DOHH2 (cell line): ENCODE measurements at regions not wholly inside any gene's neighbourhood (a gene's known extent, or its start where the extent isn't known, plus 50 kb on each side); places are given as distances from the start of the nearest gene placed in this dataset.

ENCODE experiments used
- H3F3A ChIP-seq: fragments of 200-600 bp; sonication (generic), shearing (Covaris generic); 2 replicates; pipeline ENCODE4 v1.6.0; 2016; ENCODE audit warnings: antibody characterized with exemption, mild to moderate bottlenecking; ENCODE audit not compliant: control insufficient read depth, insufficient read depth
- H3K27ac ChIP-seq: fragments of 200-600 bp; sonication (generic); 2 replicates; pipeline ENCODE4 v1.5.1; 2014; ENCODE audit warnings: low read depth, mild to moderate bottlenecking, low read length, moderate library complexity
- H3K27me3 ChIP-seq: fragments of 200-600 bp; sonication (generic); 2 replicates; pipeline ENCODE4 v1.6.1; 2014; ENCODE audit warnings: mild to moderate bottlenecking, low read length, mixed read lengths; ENCODE audit not compliant: control insufficient read depth
- H3K36me3 ChIP-seq: fragments of 200-600 bp; sonication (generic); 2 replicates; pipeline ENCODE4 v1.6.1; 2014; ENCODE audit warnings: mild to moderate bottlenecking, low read length, moderate library complexity, mixed read lengths; ENCODE audit not compliant: control insufficient read depth
- H3K4me1 ChIP-seq: fragments of 200-600 bp; sonication (generic); 2 replicates; pipeline ENCODE4 v1.6.1; 2014; ENCODE audit warnings: mild to moderate bottlenecking, low read length, mixed read lengths; ENCODE audit not compliant: control insufficient read depth
- H3K4me2 ChIP-seq: fragments of 200-600 bp; sonication (generic); 2 replicates; pipeline ENCODE4 v1.6.0; 2014; ENCODE audit warnings: mild to moderate bottlenecking, low read length, moderate library complexity
- H3K4me3 ChIP-seq: fragments of 200-600 bp; sonication (generic); 2 replicates; pipeline ENCODE4 v1.5.1; 2014; ENCODE audit warnings: mild to moderate bottlenecking, low read length, mixed read lengths
- H3K79me2 ChIP-seq: fragments of 200-600 bp; sonication (generic); 2 replicates; pipeline ENCODE4 v1.6.1; 2014; ENCODE audit warnings: mild to moderate bottlenecking, low read length, mixed read lengths; ENCODE audit not compliant: control insufficient read depth
- H3K9me2 ChIP-seq: fragments of 200-600 bp; sonication (generic); replicated peaks from 2 replicates; pipeline ENCODE4 v1.6.1; 2014; ENCODE audit warnings: mild to moderate bottlenecking, low read length, mixed read lengths; ENCODE audit not compliant: control insufficient read depth
- H3K9me3 ChIP-seq: fragments of 200-600 bp; sonication (generic); 2 replicates; pipeline ENCODE4 v1.6.1; 2014; ENCODE audit warnings: antibody characterized with exemption, low read length, mixed read lengths; ENCODE audit not compliant: control insufficient read depth, insufficient read depth
- H4K20me1 ChIP-seq: fragments of 200-600 bp; sonication (generic); 2 replicates; pipeline ENCODE4 v1.6.0; 2014; ENCODE audit warnings: low read depth, mild to moderate bottlenecking, antibody characterized with exemption, low read length, moderate library complexity; ENCODE audit not compliant: control insufficient read depth, insufficient read depth
- EZH2phosphoT487 ChIP-seq: fragments of 200-600 bp; sonication (generic); IDR thresholded peaks from 2 replicates; pipeline ENCODE4 v1.6.1; 2017; ENCODE audit warnings: borderline replicate concordance, mild to moderate bottlenecking, antibody characterized with exemption, low read length, moderate library complexity, mixed read lengths
- TF ChIP-seq, protein P1 (sequence below): fragments of 200-600 bp; sonication (generic); IDR thresholded peaks from one replicate; pipeline ENCODE4 v1.5.1; 2014; ENCODE audit warnings: antibody characterized with exemption, mild to moderate bottlenecking, low read depth, low read length; ENCODE audit not compliant: poor library complexity, severe bottlenecking

DNA sequence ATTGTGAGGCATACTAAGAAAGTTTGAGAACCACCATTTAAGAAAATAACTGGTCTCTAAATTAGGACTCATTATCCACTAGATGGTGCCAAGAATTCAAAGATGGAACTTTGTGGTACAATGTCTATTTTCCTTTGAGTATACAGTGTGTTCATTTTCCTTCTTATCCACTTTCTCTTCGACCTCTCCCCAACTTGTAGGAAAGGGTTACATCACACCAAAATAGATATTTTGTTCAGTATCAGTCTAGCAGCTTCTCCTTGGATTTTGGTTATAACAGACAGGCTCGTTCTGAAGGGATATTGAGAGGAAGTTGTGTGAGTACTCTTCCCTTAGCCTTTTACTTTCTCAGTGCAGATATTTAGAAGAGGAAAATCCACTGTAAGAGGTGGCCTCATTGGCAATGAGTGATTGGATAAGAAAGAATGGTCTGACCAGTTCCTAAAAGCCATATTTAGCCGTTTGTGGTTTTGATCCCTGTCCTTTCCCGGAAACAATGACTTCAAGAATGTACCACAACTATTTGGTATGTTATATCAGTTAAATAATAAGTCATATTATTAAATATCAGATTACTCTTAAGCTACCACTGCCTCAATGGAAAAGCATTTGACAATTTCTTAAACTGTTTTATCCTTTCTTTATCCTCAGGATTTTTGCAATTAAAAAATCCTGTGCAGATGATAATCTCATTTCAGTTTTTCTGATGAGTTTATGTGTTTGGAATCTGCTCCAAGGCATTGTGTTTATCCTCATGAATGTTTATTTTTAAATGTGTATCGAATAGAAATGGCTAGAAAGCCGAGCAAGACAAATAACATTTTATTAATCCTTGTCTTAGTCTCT is 69.0 kb upstream of the GRAMD2B start:
- no peak overlapping the region for H3K4me2 ChIP-seq
- no peak overlapping the region for H3K4me3 ChIP-seq
- no peaks in the 10 kb centered on the region for H4K20me1 ChIP-seq
- peaks cover 4% of the 10 kb centered on the region for H3K27me3 ChIP-seq
- H3K4me1 ChIP-seq = peaks cover 6% of the 10 kb centered on the region
- no peak overlapping the region for H3K27ac ChIP-seq
- H3F3A ChIP-seq = no peaks in the 10 kb centered on the region
- H3K9me2 ChIP-seq = no peaks in the 10 kb centered on the region
- H3K36me3 ChIP-seq = no peaks in the 10 kb centered on the region
- no peaks in the 10 kb centered on the region for H3K9me3 ChIP-seq
- H3K79me2 ChIP-seq = no peaks in the 10 kb centered on the region
- TF ChIP-seq, protein P1, sequence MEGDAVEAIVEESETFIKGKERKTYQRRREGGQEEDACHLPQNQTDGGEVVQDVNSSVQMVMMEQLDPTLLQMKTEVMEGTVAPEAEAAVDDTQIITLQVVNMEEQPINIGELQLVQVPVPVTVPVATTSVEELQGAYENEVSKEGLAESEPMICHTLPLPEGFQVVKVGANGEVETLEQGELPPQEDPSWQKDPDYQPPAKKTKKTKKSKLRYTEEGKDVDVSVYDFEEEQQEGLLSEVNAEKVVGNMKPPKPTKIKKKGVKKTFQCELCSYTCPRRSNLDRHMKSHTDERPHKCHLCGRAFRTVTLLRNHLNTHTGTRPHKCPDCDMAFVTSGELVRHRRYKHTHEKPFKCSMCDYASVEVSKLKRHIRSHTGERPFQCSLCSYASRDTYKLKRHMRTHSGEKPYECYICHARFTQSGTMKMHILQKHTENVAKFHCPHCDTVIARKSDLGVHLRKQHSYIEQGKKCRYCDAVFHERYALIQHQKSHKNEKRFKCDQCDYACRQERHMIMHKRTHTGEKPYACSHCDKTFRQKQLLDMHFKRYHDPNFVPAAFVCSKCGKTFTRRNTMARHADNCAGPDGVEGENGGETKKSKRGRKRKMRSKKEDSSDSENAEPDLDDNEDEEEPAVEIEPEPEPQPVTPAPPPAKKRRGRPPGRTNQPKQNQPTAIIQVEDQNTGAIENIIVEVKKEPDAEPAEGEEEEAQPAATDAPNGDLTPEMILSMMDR = peak; percentile 42
- TF ChIP-seq EZH2phosphoT487 = no peak

DNA sequence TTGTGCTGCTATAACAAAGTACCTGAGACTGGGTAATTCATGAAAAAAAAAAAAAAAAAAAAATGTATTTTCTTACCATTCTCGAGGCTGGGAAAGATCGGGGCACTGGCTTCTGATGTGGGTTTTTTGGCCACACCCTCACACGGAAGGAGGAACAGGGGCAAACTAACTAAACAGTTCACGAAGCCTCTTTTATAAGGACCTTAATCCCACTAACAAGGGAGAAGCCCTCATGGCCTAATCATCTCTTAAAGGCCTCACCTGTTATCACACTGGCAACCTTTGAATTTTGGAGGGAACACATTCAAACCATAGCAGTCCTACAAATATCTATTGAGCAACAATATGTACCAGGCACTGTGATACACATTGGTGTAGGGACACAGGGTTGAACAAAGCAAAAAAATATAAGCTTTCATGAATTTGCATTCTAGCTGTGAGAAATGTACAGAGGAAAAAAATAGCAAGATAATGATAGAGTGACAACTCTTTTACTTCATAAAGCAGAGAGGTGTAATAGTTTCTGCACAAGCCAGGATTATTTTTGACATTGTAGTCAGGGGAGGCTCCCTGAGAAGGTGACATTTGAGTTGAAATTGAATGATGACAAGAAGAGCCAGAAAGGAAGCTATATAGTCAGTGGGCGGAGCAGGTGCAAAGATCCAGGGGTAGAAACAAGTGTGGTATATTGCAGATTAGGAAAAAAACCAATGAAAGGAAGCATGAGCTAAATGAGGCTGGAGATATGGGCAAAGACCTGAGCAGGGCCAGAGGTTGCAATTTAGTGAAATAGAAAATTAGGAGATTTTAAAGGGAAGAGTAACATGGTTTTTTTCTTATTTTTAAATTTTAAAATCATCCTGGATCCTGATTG is 68.1 kb upstream of the GRAMD2B start:
- H3K4me1 ChIP-seq = peaks cover 6% of the 10 kb centered on the region
- H3K36me3 ChIP-seq = no peaks in the 10 kb centered on the region
- H4K20me1 ChIP-seq = no peaks in the 10 kb centered on the region
- H3K27me3 ChIP-seq = no peaks in the 10 kb centered on the region
- H3K9me2 ChIP-seq = no peaks in the 10 kb centered on the region
- no peak overlapping the region for H3K27ac ChIP-seq
- TF ChIP-seq, protein P1 = no peak
- no peak for TF ChIP-seq EZH2phosphoT487
- H3K79me2 ChIP-seq = no peaks in the 10 kb centered on the region
- H3F3A ChIP-seq = no peaks in the 10 kb centered on the region
- no peak overlapping the region for H3K4me2 ChIP-seq
- H3K9me3 ChIP-seq = no peaks in the 10 kb centered on the region
- no peak overlapping the region for H3K4me3 ChIP-seq

DNA sequence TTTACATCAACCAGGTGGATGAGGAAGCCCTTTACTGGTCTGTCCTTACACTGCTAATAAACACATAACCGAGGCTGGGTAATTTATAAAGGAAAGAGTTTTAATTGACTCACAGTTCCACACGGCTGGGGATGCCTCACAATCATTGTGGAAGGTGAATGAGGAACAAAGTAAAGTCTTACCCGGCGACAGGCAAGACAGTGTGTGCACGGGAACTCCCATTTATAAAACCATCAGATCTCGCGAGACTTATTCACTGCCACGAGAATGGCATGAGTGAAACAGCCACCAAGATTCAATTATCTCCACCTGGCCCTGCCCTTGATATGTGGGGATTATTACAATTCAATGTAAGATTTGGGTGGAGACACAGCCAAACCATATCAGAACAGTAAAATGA is 67.3 kb upstream of the GRAMD2B start:
- no peaks in the 10 kb centered on the region for H3K79me2 ChIP-seq
- peak overlapping the region; percentile 32; the same call in 1 of the 2 replicates for H3K4me3 ChIP-seq
- no peaks in the 10 kb centered on the region for H3K9me2 ChIP-seq
- H3K27me3 ChIP-seq = no peaks in the 10 kb centered on the region
- no peak overlapping the region for H3K27ac ChIP-seq
- no peaks in the 10 kb centered on the region for H3F3A ChIP-seq
- H3K4me2 ChIP-seq = peak overlapping the region; percentile 42
- TF ChIP-seq, protein P1 = no peak
- H3K36me3 ChIP-seq = no peaks in the 10 kb centered on the region
- H3K4me1 ChIP-seq = peaks cover 6% of the 10 kb centered on the region
- no peaks in the 10 kb centered on the region for H4K20me1 ChIP-seq
- H3K9me3 ChIP-seq = no peaks in the 10 kb centered on the region
